ENCODE measurements at regions not wholly inside any gene's neighbourhood (a gene's known extent, or its start where the extent isn't known, plus 50 kb on each side); places are given as distances from the start of the nearest gene placed in this dataset.

- Histone ChIP-seq H3K79me2 (ENCODE audit: control insufficient read depth, insufficient read depth, low read length) (no peaks in the 10 kb centered on the region), H3K9me3 (ENCODE audit: control extremely low read depth in 1 of 3, control insufficient read depth in 2 of 3, insufficient read depth in 1 of 3, low read length in 2 of 3) (no peaks in the 10 kb centered on the region), H3K4me1 (ENCODE audit: control insufficient read depth in 2 of 2, insufficient read depth in 2 of 2, low read length in 2 of 2) (no peaks in the 10 kb centered on the region), H2AFZ (ENCODE audit: insufficient read depth, low read depth, low read length, poor library complexity, severe bottlenecking) (no peak overlapping the region), H4K20me1 (ENCODE audit: control insufficient read depth, insufficient read depth, low read length, poor library complexity, severe bottlenecking) (no peaks in the 10 kb centered on the region), H3K36me3 (replicated peaks in 1 of 2; ENCODE audit: control extremely low read depth in 1 of 2, control insufficient read depth in 1 of 2, extremely low read depth in 1 of 2, insufficient read depth in 2 of 2, low read length in 1 of 2) (no peaks in the 10 kb centered on the region), H3K27ac (ENCODE audit: low read length in 2 of 2) (no peak overlapping the region), H3K4me3 (ENCODE audit: control extremely low read depth in 1 of 5, extremely low read depth in 1 of 5, insufficient read depth in 1 of 5, low read depth in 2 of 5, low read length in 4 of 5) (no peak overlapping the region), H3K9ac (ENCODE audit: low read length) (no peak overlapping the region), H3K27me3 (replicated peaks in 1 of 4; ENCODE audit: control extremely low read depth in 1 of 4, control insufficient read depth in 3 of 4, insufficient read depth in 4 of 4, low read length in 3 of 4) (peaks cover 0 to 3% (median 0%) of the 10 kb centered on the region in 4 experiments), H3K4me2 (replicated peaks; ENCODE audit: low read depth, low read length, poor library complexity, severe bottlenecking) (no peak overlapping the region)
- Mint-ChIP-seq H3K4me3 (no peak overlapping the region), H3K27me3 (peaks cover 6% of the 10 kb centered on the region), H3K4me1 (no peaks in the 10 kb centered on the region), H3K27ac (no peak overlapping the region), H3K9me3 (ENCODE audit: insufficient read depth) (peaks cover 1% of the 10 kb centered on the region)
- 88% methylated on average over 1 of the region's 1 CpG for WGBS (ENCODE audit: insufficient coverage)
- TF ChIP-seq CTCF (IDR thresholded peaks at IDR 0.05) (no peak), EZH2 (IDR thresholded peaks at IDR 0.05; ENCODE audit: borderline replicate concordance, insufficient read depth, low read depth, low read length, poor library complexity, severe bottlenecking) (no peak)
- no peak for DNase-seq
- intact Hi-C loops (cut with micrococcal nuclease): no loop called here
- ChIA-PET POLR2A (no interaction called here), CTCF (no interaction called here)
- ATAC-seq (ENCODE audit: low read depth): no peak
Measured at GRCh38 chr6:144908004-144908403, 622.9 kb downstream of the UTRN start.

- intact Hi-C loops (cut with micrococcal nuclease): no loop called here
- Mint-ChIP-seq H3K9me3 (ENCODE audit: insufficient read depth) (no peaks in the 10 kb centered on the region), H3K27me3 (peaks cover 6% of the 10 kb centered on the region), H3K4me1 (no peaks in the 10 kb centered on the region), H3K27ac (no peak overlapping the region), H3K4me3 (no peak overlapping the region)
- ATAC-seq (ENCODE audit: low read depth): no peak
- Histone ChIP-seq H3K36me3 (replicated peaks in 1 of 2; ENCODE audit: control extremely low read depth in 1 of 2, control insufficient read depth in 1 of 2, extremely low read depth in 1 of 2, insufficient read depth in 2 of 2, low read length in 1 of 2) (no peaks in the 10 kb centered on the region), H3K4me1 (ENCODE audit: control insufficient read depth in 2 of 2, insufficient read depth in 2 of 2, low read length in 2 of 2) (no peaks in the 10 kb centered on the region), H3K27me3 (replicated peaks in 1 of 4; ENCODE audit: control extremely low read depth in 1 of 4, control insufficient read depth in 3 of 4, insufficient read depth in 4 of 4, low read length in 3 of 4) (no peaks in the 10 kb centered on the region), H3K9me3 (ENCODE audit: control extremely low read depth in 1 of 3, control insufficient read depth in 2 of 3, insufficient read depth in 1 of 3, low read length in 2 of 3) (no peaks in the 10 kb centered on the region), H3K79me2 (ENCODE audit: control insufficient read depth, insufficient read depth, low read length) (no peaks in the 10 kb centered on the region), H3K9ac (ENCODE audit: low read length) (no peak overlapping the region), H3K4me2 (replicated peaks; ENCODE audit: low read depth, low read length, poor library complexity, severe bottlenecking) (no peak overlapping the region), H3K4me3 (ENCODE audit: control extremely low read depth in 1 of 5, extremely low read depth in 1 of 5, insufficient read depth in 1 of 5, low read depth in 2 of 5, low read length in 4 of 5) (no peak overlapping the region), H4K20me1 (ENCODE audit: control insufficient read depth, insufficient read depth, low read length, poor library complexity, severe bottlenecking) (no peaks in the 10 kb centered on the region), H2AFZ (ENCODE audit: insufficient read depth, low read depth, low read length, poor library complexity, severe bottlenecking) (no peak overlapping the region), H3K27ac (ENCODE audit: low read length in 2 of 2) (no peak overlapping the region)
- ChIA-PET POLR2A (no interaction called here), CTCF (no interaction called here)
- WGBS (ENCODE audit: insufficient coverage): 96% methylated on average over 2 of the region's 3 CpGs
- DNase-seq: no peak
- no peak for TF ChIP-seq CTCF (IDR thresholded peaks at IDR 0.05)
Measured at GRCh38 chr6:144909753-144910285, 624.7 kb downstream of the UTRN start.
